Loucy (cell line): ENCODE measurements at regions not wholly inside any gene's neighbourhood (a gene's known extent, or its start where the extent isn't known, plus 50 kb on each side); places are given as distances from the start of the nearest gene placed in this dataset.
A peak's percentile ranks its signal among the peaks of the same experiment; 100 is the strongest.

Source experiments
- CTCF ChIP-seq: fragments of 200-600 bp; sonication (generic); conservative IDR thresholded peaks from 2 replicates; pipeline ENCODE4 v1.5.1; 2014; ENCODE audit warnings: mild to moderate bottlenecking, antibody characterized with exemption, low read length
- EZH2phosphoT487 ChIP-seq: fragments of 200-600 bp; IDR thresholded peaks from 2 replicates; pipeline ENCODE4 v1.6.1; 2018; ENCODE audit warnings: antibody characterized with exemption, mild to moderate bottlenecking, moderate library complexity, borderline replicate concordance

DNA sequence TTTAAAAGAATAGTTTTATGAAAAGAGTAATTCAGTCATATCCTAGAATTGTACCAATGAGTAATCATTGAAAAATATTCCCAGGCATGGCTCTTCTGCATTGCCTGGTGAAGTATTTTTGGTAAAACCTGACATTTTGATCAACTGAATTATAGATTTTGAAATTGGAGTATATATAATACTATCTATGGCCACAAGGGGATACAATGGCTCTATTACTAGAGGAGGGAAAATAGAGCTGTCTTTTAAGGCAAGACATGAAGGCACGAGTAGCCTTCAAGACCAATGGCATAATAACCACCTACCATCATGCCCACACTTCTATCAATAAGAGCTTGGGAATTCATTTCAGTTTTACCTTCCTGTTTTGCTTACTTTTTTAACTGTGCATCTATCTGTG lies 1241.4 kb upstream of the TMEM132C start:
- TF ChIP-seq EZH2phosphoT487 (no peak), CTCF (peak; percentile 26)
